ENCODE measurements at regions not wholly inside any gene's neighbourhood (a gene's known extent, or its start where the extent isn't known, plus 50 kb on each side); places are given as distances from the start of the nearest gene placed in this dataset.

- TF ChIP-seq CTCF (IDR thresholded peaks at IDR 0.05) (no peak), POLR2AphosphoS5 (IDR thresholded peaks at IDR 0.05; ENCODE audit: insufficient read depth in 1 of 2, low read depth in 1 of 2) (no peak), POLR2A (IDR thresholded peaks at IDR 0.05) (no peak)
These were observed 214.5 kb downstream of the GJA1 start for GRCh38 chr6:121649951-121650350.

Data from vagina (tissue), 2 donors.